ENCODE measurements at regions not wholly inside any gene's neighbourhood (a gene's known extent, or its start where the extent isn't known, plus 50 kb on each side); places are given as distances from the start of the nearest gene placed in this dataset.
A peak's percentile ranks its signal among the peaks of the same experiment; 100 is the strongest.
"Not testable (repeated sequence)": the region's sequence is repeated elsewhere in the genome, so short reads cannot be mapped to it uniquely, and the experiment has no call there.

DNA sequence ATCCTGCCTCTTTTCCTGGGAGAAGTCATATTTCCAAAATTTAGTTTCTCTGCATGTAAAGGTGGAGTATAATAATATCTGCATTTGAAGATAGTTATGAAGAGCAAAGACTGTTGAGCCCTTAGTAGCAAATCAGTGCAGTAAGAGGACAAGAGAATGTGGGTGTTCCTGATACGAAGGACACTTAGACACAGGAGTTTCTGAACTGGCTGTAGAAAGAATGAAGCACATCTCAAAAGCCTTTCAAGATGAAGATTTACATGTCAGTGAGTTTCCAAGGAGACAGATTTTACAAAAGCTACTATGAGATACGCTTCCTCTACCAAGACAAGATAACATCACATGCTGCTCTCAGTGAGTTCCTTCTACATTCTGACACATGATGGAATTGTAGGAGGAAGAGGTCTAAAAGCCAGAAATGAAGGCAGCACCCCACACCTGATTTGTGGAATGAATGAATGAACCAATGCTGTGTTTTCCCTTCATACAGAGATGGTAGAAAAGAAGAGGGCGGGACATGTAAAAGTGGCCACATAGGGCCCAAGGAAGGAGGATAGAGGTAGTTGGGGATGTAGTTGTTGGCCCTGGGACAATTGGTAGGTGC, 173.6 kb upstream of the PDE1C start:
- DNase-seq (ENCODE audit: low spot score): no peak
- intact Hi-C loops (cut with DNase I): no loop called here

DNA sequence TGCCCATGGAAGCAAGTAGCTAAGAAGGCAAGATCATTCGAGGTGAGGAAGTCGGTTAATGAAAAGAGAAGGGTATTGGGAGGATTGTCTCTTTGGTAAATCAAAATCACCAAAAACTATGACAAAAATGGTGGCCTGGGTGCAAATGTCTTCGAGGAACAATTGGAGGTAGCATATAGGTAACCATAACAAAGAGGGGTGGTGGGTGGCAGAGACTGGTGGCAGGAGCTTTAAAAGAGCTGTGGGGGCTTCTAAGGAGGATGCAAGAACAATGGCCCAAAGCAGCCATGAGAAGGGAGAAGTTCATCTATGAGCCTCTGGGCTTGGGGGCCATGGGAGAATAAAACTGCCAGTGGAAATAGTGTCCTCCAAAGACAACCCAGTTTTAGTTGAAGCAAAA, 172.2 kb upstream of the PDE1C start:
- DNase-seq (ENCODE audit: low spot score): no peak
- intact Hi-C loops (cut with DNase I): no loop called here

- DNase-seq (ENCODE audit: low spot score): no peak
- intact Hi-C loops (cut with DNase I): no loop called here
Observed at GRCh38 chr7:32241636-32242035, 171.4 kb upstream of the PDE1C start.

DNA sequence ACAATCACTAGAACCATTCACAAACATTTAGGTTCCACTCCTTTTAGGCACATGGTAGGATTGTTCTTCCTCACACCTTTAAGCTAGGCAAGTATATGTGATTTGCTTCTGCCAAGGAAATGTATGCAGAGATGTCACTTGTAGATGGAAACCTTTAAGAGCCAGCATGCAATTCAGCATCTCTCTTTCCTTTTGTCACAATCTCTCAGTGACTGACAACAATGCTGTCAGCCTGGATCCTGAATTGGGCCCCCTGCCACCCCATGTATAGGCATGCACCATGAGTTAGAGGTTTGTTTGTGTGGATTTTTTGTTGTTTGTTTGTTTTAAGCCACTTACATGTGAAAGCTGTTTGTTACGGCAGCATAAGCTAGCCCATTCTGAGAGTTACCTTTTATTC, 169.6 kb upstream of the PDE1C start:
- intact Hi-C loops (cut with DNase I): no loop called here
- DNase-seq (ENCODE audit: low spot score): no peak

GRCh38 chr7:32228601-32229000, 158.4 kb upstream of the PDE1C start:
- DNase-seq (ENCODE audit: low spot score): no peak
- intact Hi-C loops (cut with DNase I): no loop called here

DNA sequence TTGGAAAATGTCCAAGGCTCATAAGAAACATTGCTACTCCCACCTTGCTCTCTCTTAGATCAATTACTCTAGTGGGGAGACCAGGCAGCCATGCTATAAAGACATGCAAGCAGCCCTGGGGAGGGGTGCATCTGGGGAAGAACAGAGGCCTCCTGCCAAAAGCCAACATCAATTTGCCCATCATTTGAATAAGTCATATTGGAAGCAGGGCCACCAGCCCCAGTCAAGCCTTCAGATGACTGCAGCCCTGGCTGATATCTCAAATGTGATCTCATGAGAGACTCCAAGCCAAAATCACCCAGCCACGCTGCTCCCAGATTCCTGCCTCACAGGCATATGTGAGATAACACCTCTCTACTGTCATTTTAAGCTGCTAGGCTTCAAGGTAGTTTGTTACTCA, 157.5 kb upstream of the PDE1C start:
- peak; percentile 29 for DNase-seq (ENCODE audit: low spot score)
- intact Hi-C loops (cut with DNase I): no loop called here

- intact Hi-C loops (cut with DNase I): no loop called here
Observed at GRCh38 chr7:32224276-32224675, 154.1 kb upstream of the PDE1C start.

GRCh38 chr7:32223721-32224120, 153.5 kb upstream of the PDE1C start:
- intact Hi-C loops (cut with DNase I): no loop called here
- DNase-seq (ENCODE audit: low spot score): peak; percentile 41

More at GRCh38 chr7:32224276-32224675, 154.1 kb upstream of the PDE1C start:
- DNase-seq (ENCODE audit: low spot score): no peak

- intact Hi-C loops (cut with DNase I): no loop called here
Observed at GRCh38 chr7:32223071-32223650, 153.0 kb upstream of the PDE1C start.

DNA sequence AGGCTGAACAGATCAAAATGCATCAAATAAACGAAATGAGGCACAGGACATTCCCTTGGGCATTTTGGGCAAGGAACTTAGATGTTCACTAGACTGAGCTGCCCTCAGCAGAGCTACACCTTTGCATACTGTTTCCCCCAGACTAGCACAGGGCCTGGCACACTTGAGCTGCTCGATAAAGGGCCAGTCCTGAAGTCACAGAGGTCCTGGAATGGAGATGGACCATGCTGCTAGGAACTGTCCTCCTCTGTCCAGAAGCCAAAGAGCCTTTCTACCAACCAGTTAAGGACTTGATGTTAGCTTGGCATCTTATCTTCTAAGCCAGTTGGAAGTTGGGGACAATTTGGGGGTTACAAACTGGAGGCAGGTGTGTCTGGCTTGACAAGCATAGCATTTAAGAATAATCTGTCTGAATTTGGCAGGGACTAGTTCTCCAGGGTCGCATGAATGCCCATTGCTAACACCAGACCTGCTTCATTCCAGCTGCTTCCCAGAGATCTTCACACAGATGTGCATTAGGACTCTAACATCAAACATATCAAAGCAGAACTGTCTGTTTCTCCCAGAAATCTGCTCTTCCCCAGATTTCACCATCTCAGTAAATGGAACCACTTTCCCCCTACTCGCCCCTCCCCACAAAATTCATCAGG, 152.2 kb upstream of the PDE1C start:
- intact Hi-C loops (cut with DNase I): no loop called here
- peak; percentile 56 for DNase-seq (ENCODE audit: low spot score)

More at GRCh38 chr7:32223071-32223650, 153.0 kb upstream of the PDE1C start:
- DNase-seq (ENCODE audit: low spot score): peak; percentile 12

GRCh38 chr7:32221736-32222135, 151.5 kb upstream of the PDE1C start:
- DNase-seq (ENCODE audit: low spot score): peak; percentile 68
- intact Hi-C loops (cut with DNase I): no loop called here

DNA sequence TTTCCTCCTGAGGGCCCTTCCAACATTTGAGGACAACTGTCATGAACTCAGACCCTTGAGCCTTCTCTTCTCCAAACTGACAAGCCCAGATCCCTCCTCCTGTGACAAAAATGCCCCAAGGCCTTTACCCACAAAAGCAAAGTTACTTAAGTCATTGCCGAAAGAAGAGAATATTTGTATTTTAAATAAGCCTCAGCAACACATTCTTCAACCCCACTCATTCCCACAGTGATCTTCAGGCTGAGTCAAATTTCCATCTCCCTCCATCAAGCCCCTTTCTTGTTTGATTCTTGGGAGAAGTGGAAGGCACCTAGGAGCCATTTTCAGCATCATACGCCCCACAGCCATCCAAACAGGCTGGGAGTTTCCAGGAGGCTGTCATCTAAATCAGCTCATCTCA, 150.8 kb upstream of the PDE1C start:
- DNase-seq (ENCODE audit: low spot score): no peak
- intact Hi-C loops (cut with DNase I): no loop called here

- intact Hi-C loops (cut with DNase I): loop anchor here (5.0 kb wide), 1 partner anchor 127 kb away; no protein-coding TSS in a partner anchor
- not testable (repeated sequence) for DNase-seq (ENCODE audit: low spot score)
Observed at GRCh38 chr7:32219831-32220230, 149.6 kb upstream of the PDE1C start.

- intact Hi-C loops (cut with DNase I): loop anchor here (5.0 kb wide), 1 partner anchor 128 kb away; no protein-coding TSS in a partner anchor
Observed at GRCh38 chr7:32219416-32219815, 149.2 kb upstream of the PDE1C start.

DNA sequence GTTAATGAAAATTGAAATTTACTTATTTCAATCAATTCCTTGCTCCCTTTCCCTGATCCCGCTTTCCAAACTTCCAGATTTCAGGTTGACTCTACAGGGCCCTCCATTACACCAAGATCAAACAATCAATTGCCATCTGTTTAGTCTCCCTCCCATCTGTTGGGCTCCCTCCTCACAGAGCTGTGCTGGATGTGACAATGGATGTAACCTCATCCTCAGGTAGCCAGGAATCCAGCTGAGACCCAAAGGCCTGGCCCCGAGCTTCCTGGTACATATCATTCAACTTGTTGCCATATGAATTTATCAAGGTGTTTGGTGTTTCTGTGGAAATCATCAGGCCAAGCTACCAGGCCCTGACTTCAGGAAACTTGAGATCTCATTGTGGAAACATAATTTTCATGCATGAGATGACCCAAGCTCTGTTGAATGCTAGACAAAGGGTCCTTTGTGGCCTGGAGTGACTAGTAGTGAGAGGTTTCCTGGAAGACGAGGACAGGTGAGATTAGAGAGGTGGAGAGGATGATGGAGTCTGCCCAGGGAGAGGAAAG, 148.6 kb upstream of the PDE1C start:
- peak; percentile 38 for DNase-seq (ENCODE audit: low spot score)
- intact Hi-C loops (cut with DNase I): loop anchor here (5.0 kb wide), 1 partner anchor 128 kb away; no protein-coding TSS in a partner anchor

More at GRCh38 chr7:32219416-32219815, 149.2 kb upstream of the PDE1C start:
- peak; percentile 24 for DNase-seq (ENCODE audit: low spot score)

- intact Hi-C loops (cut with DNase I): loop anchor here (5.0 kb wide), 1 partner anchor 129 kb away; no protein-coding TSS in a partner anchor
- peak; percentile 31 for DNase-seq (ENCODE audit: low spot score)
Observed at GRCh38 chr7:32218154-32218467, 147.9 kb upstream of the PDE1C start.

- DNase-seq (ENCODE audit: low spot score): peak; percentile 24
- intact Hi-C loops (cut with DNase I): loop anchor here (5.0 kb wide), 1 partner anchor 130 kb away; no protein-coding TSS in a partner anchor
Observed at GRCh38 chr7:32217341-32218153, 147.3 kb upstream of the PDE1C start.

GRCh38 chr7:32216759-32217158, 146.6 kb upstream of the PDE1C start:
- DNase-seq (ENCODE audit: low spot score): peak; percentile 17
- intact Hi-C loops (cut with DNase I): loop anchor here (5.0 kb wide), 1 partner anchor 131 kb away; no protein-coding TSS in a partner anchor

DNA sequence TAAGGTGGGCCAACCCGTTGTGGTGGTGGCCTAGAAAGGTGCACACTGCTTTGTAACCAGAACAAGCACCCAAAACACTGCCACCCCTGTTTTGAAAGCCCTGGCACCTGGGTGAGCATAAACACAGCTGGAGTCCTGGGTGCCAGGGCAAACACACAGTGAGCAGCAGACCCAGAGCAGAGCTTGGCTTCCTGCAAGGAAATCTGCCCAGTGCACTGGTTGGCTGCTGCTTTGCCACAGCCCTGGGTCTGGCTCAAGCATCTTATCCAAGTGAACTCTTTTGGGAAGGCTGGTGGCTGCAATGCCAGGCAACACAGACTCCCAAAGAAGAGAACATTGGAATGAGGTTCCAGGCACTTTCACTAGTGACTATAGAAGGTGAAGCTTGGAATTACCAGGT, 145.5 kb upstream of the PDE1C start:
- DNase-seq (ENCODE audit: low spot score): peak; percentile 38
- intact Hi-C loops (cut with DNase I): loop anchor here (5.0 kb wide), 1 partner anchor 132 kb away; no protein-coding TSS in a partner anchor

- no peak for DNase-seq (ENCODE audit: low spot score)
- intact Hi-C loops (cut with DNase I): loop anchor here (5.0 kb wide), 1 partner anchor 132 kb away; no protein-coding TSS in a partner anchor
Observed at GRCh38 chr7:32214913-32215312, 144.7 kb upstream of the PDE1C start.
